Thyroid gland (tissue), 4 donors: ENCODE measurements at regions not wholly inside any gene's neighbourhood (a gene's known extent, or its start where the extent isn't known, plus 50 kb on each side); places are given as distances from the start of the nearest gene placed in this dataset.
"Not testable (repeated sequence)": the region's sequence is repeated elsewhere in the genome, so short reads cannot be mapped to it uniquely, and the experiment has no call there.

Experiments used
- CTCF ChIP-seq, 6 experiments: fragments of 200-600 bp in 3 of 6; fragments of 450-650 bp in 3 of 6; sonication (generic) in 3 of 6; IDR thresholded peaks; one replicate each; pipeline ENCODE4 v1.5.1; 2016 to 2019; ENCODE audit warnings: antibody characterized with exemption in 6 of 6, mild to moderate bottlenecking in 2 of 6, inconsistent platforms in 1 of 6, moderate library complexity in 1 of 6
- POLR2A ChIP-seq, 2 donors: fragments of 450-650 bp; IDR thresholded peaks; one replicate each; pipeline ENCODE4 v1.6.1; 2017; ENCODE audit warnings: antibody characterized with exemption in 2 of 2, mild to moderate bottlenecking in 2 of 2, moderate library complexity in 1 of 2

- TF ChIP-seq POLR2A, CTCF (IDR thresholded peaks at IDR 0.05): not testable (repeated sequence)
Observed at GRCh38 chr2:89142959-89143358, 451.5 kb downstream of the RPIA start.
